ENCODE measurements at regions not wholly inside any gene's neighbourhood (a gene's known extent, or its start where the extent isn't known, plus 50 kb on each side); places are given as distances from the start of the nearest gene placed in this dataset.

DNA sequence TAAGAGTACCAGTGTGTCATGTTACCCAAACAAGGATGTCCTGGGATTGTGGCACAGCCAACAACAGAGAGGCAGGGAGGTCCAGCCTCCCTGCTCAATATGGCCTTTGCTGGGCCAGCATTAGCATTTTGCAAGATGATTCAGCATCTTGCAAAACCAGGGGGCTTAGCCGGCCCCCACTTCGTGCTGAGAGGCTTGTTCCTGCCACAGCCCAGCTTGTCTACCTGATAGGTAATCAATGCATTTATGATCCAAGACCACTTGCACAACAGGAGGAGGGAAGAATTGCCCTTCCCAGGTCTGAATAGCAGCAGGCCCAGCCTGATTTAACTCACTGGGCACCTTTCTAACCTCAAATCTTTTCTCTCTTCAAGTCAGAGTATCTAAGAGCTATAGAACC is 189.0 kb upstream of the SYT13 start:
- TF ChIP-seq, protein P1, sequence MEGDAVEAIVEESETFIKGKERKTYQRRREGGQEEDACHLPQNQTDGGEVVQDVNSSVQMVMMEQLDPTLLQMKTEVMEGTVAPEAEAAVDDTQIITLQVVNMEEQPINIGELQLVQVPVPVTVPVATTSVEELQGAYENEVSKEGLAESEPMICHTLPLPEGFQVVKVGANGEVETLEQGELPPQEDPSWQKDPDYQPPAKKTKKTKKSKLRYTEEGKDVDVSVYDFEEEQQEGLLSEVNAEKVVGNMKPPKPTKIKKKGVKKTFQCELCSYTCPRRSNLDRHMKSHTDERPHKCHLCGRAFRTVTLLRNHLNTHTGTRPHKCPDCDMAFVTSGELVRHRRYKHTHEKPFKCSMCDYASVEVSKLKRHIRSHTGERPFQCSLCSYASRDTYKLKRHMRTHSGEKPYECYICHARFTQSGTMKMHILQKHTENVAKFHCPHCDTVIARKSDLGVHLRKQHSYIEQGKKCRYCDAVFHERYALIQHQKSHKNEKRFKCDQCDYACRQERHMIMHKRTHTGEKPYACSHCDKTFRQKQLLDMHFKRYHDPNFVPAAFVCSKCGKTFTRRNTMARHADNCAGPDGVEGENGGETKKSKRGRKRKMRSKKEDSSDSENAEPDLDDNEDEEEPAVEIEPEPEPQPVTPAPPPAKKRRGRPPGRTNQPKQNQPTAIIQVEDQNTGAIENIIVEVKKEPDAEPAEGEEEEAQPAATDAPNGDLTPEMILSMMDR (IDR thresholded peaks at IDR 0.05) = no peak
- no peak for TF ChIP-seq EP300 (IDR thresholded peaks at IDR 0.05)
- no peak for TF ChIP-seq POLR2A (IDR thresholded peaks at IDR 0.05)
- TF ChIP-seq POLR2AphosphoS5 (IDR thresholded peaks at IDR 0.05) = no peak
- no peaks in the 10 kb centered on the region for H3K4me1 ChIP-seq
- no peaks in the 10 kb centered on the region for H3K9me3 ChIP-seq
- 66% methylated on average over 2 of the region's 2 CpGs for WGBS
- H3K27me3 ChIP-seq = peaks cover 17% of the 10 kb centered on the region
- H3K36me3 ChIP-seq = no peaks in the 10 kb centered on the region
- H3K27ac ChIP-seq = no peak overlapping the region
- peak in 1 of 2 donors; percentile 11 for DNase-seq (ENCODE audit: low spot score in 2 of 2)
- H3K4me3 ChIP-seq = no peak overlapping the region

DNA sequence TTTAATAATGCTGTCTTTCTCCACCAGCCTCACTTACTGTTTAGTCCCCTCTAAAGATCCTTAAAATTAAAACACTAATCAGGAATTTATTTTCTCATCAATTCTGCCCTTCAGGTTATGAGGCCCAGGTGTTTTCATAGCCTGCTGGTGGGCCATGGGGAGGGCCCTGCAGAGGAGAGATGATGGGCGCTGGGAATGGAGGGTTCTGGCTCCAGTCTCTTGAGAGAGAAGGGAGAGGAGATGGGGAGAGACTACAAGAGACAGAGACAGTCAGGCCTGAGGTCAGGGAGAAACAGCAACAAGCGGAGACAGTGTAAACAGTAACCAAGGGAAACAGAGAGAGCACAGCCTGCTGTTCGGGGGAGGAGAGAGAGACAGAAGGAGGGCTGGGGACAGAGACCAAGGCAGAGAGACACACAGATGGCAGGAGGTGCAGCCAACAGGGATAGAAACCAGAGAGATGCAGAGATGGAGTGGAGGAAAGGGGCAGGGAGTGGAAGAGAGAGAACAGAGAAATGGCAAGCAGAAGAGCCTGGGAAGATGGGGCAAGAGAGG is 187.3 kb upstream of the SYT13 start:
- Histone ChIP-seq H3K9me3 (no peaks in the 10 kb centered on the region), H3K36me3 (no peaks in the 10 kb centered on the region), H3K27ac (no peak overlapping the region), H3K4me1 (no peaks in the 10 kb centered on the region), H3K27me3 (peaks cover 9% of the 10 kb centered on the region), H3K4me3 (no peak overlapping the region)
- DNase-seq (ENCODE audit: low spot score in 2 of 2) = peak in 1 of 2 donors; percentile 16
- TF ChIP-seq POLR2AphosphoS5 (IDR thresholded peaks at IDR 0.05) (no peak), EP300 (IDR thresholded peaks at IDR 0.05) (no peak), POLR2A (IDR thresholded peaks at IDR 0.05) (no peak)
- TF ChIP-seq, protein P1 (IDR thresholded peaks at IDR 0.05) = no peak
- WGBS = 52% methylated on average over 3 of the region's 3 CpGs

DNA sequence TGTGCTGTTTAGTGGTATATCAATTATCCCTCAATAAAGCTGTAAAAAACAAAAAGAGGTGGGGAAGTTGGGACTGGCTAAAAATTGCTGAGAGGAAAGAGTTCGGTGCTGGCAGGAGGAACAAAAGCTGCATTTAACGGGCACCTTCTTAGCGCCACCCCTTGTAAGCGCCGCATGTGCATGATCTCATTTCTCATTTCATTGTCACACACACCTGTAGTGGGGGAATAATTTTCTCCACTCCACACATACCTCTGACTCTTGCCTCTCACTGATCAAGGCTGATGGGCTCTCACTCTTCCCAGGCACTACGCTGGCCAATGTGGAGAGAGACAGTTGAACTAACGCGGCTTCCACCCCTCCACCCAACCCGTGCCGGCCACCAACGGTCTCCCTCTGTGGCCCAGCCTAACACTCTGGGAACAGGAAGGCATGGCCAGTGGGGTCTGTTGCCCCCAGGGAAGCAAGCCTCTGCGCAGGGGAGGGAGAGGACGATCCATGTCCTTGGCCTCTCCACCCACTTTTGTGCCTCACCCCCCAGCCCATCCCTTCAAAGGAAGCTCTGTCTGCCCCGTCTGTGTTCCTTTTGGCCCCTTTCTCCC is 186.7 kb upstream of the SYT13 start:
- Histone ChIP-seq H3K4me1 (no peaks in the 10 kb centered on the region), H3K4me3 (no peak overlapping the region), H3K27me3 (peaks cover 7% of the 10 kb centered on the region), H3K27ac (no peak overlapping the region), H3K36me3 (no peaks in the 10 kb centered on the region), H3K9me3 (no peaks in the 10 kb centered on the region)
- 68% methylated on average over 13 of the region's 14 CpGs for WGBS
- TF ChIP-seq, protein P1 (IDR thresholded peaks at IDR 0.05) = no peak
- TF ChIP-seq EP300 (IDR thresholded peaks at IDR 0.05) (no peak), POLR2A (IDR thresholded peaks at IDR 0.05) (no peak), POLR2AphosphoS5 (IDR thresholded peaks at IDR 0.05) (no peak)
- peak in 1 of 2 donors; percentile 48 for DNase-seq (ENCODE audit: low spot score in 2 of 2)

DNA sequence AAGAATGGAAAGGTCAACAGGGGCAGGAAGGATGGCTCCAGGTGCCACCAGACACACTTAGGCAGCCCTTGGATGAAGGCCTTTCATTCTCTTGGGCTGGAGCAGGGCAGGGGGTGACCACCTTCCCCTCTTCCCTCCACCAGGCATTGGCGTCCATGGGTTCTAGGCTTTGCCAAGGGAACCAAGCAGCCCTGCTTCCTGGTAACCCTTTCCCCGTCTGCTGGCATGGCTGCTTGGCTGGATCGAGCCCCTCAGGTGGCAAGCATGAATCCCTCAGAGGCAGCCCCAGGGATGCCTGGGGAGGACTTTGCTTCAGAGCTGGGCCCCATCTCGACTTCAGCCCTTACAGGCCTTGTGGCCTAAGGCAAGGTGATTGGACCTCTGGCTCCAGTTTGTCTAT is 185.1 kb upstream of the SYT13 start:
- WGBS = 80% methylated on average over 1 of the region's 4 CpGs
- no peaks in the 10 kb centered on the region for H3K4me1 ChIP-seq
- H3K4me3 ChIP-seq = no peak overlapping the region
- DNase-seq (ENCODE audit: low spot score in 2 of 2) = no peak
- H3K36me3 ChIP-seq = no peaks in the 10 kb centered on the region
- no peaks in the 10 kb centered on the region for H3K9me3 ChIP-seq
- no peak overlapping the region for H3K27ac ChIP-seq
- no peaks in the 10 kb centered on the region for H3K27me3 ChIP-seq
- TF ChIP-seq POLR2A (IDR thresholded peaks at IDR 0.05) (no peak), EP300 (IDR thresholded peaks at IDR 0.05) (no peak), POLR2AphosphoS5 (IDR thresholded peaks at IDR 0.05) (no peak)
- TF ChIP-seq, protein P1 (IDR thresholded peaks at IDR 0.05) = no peak

DNA sequence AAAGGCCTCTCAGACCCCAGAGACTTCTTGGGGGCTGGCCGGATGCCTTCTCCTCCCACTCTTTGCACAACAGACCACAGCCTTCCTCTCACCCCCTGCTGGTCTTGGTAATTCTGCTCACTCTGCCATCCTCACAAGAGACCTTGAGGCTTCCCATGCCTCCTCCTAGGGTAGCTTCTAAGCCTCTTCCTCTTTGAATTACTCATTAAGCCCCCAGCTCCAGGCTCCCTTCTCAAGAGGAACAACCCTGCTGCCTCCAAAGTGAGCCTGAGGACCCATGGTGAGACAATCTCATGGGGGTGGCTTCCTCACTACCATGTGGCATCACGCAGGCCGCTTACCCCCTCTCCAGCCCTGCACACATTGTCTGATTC is 184.6 kb upstream of the SYT13 start:
- no peaks in the 10 kb centered on the region for H3K4me1 ChIP-seq
- no peak overlapping the region for H3K27ac ChIP-seq
- H3K36me3 ChIP-seq = no peaks in the 10 kb centered on the region
- WGBS = 93% methylated on average over 3 of the region's 3 CpGs
- TF ChIP-seq POLR2A (IDR thresholded peaks at IDR 0.05) (no peak), POLR2AphosphoS5 (IDR thresholded peaks at IDR 0.05) (no peak), EP300 (IDR thresholded peaks at IDR 0.05) (no peak)
- TF ChIP-seq, protein P1 (IDR thresholded peaks at IDR 0.05) = no peak
- no peaks in the 10 kb centered on the region for H3K9me3 ChIP-seq
- DNase-seq (ENCODE audit: low spot score in 2 of 2) = no peak
- no peak overlapping the region for H3K4me3 ChIP-seq
- no peaks in the 10 kb centered on the region for H3K27me3 ChIP-seq

Data from suprapubic skin (tissue), 4 donors.